ENCODE measurements at regions not wholly inside any gene's neighbourhood (a gene's known extent, or its start where the extent isn't known, plus 50 kb on each side); places are given as distances from the start of the nearest gene placed in this dataset.

DNA sequence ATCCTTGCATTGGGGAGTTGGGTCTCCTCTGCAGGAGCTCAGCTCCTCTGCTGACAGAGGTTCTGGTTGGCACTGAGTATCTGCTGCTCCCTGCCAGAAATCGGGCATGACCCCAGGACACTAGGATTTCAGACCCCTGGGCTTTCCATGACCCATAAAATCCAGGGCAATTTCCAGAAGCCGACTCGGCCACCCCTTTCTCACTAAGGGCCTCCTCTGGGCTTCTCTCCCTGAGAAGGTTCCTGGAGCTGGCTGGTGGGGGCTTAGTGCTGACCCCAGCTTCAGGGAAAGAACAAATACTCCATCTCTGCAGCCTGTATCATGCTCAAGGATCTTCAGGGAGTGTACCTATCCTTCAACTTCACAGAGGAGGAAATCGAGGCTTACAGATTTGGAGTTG, 603.4 kb downstream of the PTPRU start:
- TF ChIP-seq, protein P1, sequence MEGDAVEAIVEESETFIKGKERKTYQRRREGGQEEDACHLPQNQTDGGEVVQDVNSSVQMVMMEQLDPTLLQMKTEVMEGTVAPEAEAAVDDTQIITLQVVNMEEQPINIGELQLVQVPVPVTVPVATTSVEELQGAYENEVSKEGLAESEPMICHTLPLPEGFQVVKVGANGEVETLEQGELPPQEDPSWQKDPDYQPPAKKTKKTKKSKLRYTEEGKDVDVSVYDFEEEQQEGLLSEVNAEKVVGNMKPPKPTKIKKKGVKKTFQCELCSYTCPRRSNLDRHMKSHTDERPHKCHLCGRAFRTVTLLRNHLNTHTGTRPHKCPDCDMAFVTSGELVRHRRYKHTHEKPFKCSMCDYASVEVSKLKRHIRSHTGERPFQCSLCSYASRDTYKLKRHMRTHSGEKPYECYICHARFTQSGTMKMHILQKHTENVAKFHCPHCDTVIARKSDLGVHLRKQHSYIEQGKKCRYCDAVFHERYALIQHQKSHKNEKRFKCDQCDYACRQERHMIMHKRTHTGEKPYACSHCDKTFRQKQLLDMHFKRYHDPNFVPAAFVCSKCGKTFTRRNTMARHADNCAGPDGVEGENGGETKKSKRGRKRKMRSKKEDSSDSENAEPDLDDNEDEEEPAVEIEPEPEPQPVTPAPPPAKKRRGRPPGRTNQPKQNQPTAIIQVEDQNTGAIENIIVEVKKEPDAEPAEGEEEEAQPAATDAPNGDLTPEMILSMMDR (IDR thresholded peaks at IDR 0.05 in 4 of 5, conservative IDR thresholded peaks at IDR 0.05 in 1 of 5): no peak
- no peak for TF ChIP-seq POLR2A (IDR thresholded peaks at IDR 0.05)

Measured in gastrocnemius medialis (tissue), 4 donors.